A673 (cell line): ENCODE measurements at regions not wholly inside any gene's neighbourhood (a gene's known extent, or its start where the extent isn't known, plus 50 kb on each side); places are given as distances from the start of the nearest gene placed in this dataset.

Experiments
- BruUV-seq: library from RNA; stranded (reverse); fragments of 400-500 nt; replicated peaks from 2 replicates; lab custom pipeline; 2021; lab: Mats Ljungman, UMichigan
- CTCF ChIA-PET: fragments of 300-600 bp; sonication (Branson Sonifier 250); formaldehyde crosslinking; loops from one replicate; lab custom pipeline; 2022; ENCODE audit warnings: antibody characterized with exemption; lab: Charles Lee
- POLR2A ChIA-PET: fragments of 300-600 bp; sonication (Branson Sonifier 250); formaldehyde crosslinking; loops from one replicate; lab custom pipeline; 2022; ENCODE audit warnings: antibody characterized with exemption; ENCODE audit not compliant: low non-redundant PET; lab: Charles Lee
- DNase-seq: peaks from one replicate; pipeline ENCODE4 v3.0.0-alpha.2; 2015; ENCODE audit warnings: low spot score
- H3K27ac ChIP-seq: fragments of 200-600 bp; sonication (generic); 2 replicates; pipeline ENCODE4 v1.5.1; 2016; ENCODE audit warnings: mixed run types, low read depth, mild to moderate bottlenecking, mixed read lengths, antibody characterized with exemption, low read length; ENCODE audit not compliant: poor library complexity, severe bottlenecking
- H3K27me3 ChIP-seq: fragments of 200-600 bp; sonication (generic); replicated peaks from 2 replicates; pipeline ENCODE4 v1.6.1; 2017; ENCODE audit warnings: mixed run types, low read depth, mild to moderate bottlenecking, mixed read lengths, antibody characterized with exemption, low read length; ENCODE audit not compliant: insufficient read depth, poor library complexity
- H3K36me3 ChIP-seq: fragments of 200-600 bp; sonication (generic); 2 replicates; pipeline ENCODE4 v1.6.1; 2016; ENCODE audit warnings: mixed run types, mild to moderate bottlenecking, mixed read lengths, antibody characterized with exemption, low read length; ENCODE audit not compliant: insufficient read depth, poor library complexity, severe bottlenecking
- H3K4me1 ChIP-seq: fragments of 200-600 bp; sonication (generic); 2 replicates; pipeline ENCODE4 v1.6.1; 2017; ENCODE audit warnings: mixed run types, mild to moderate bottlenecking, mixed read lengths, antibody characterized with exemption, low read length; ENCODE audit not compliant: insufficient read depth, poor library complexity, severe bottlenecking
- H3K4me3 ChIP-seq: fragments of 200-600 bp; sonication (generic); 2 replicates; pipeline ENCODE4 v1.5.1; 2016; ENCODE audit warnings: low read depth, mixed run types, mild to moderate bottlenecking, mixed read lengths, low read length; ENCODE audit not compliant: poor library complexity, severe bottlenecking
- H3K9me3 ChIP-seq: fragments of 200-600 bp; sonication (generic); 2 replicates; pipeline ENCODE4 v1.6.1; 2016; ENCODE audit warnings: mixed run types, low read depth, mild to moderate bottlenecking, mixed read lengths, antibody characterized with exemption, low read length; ENCODE audit not compliant: poor library complexity, severe bottlenecking
- EZH2 ChIP-seq: fragments of 200-600 bp; sonication (generic); IDR thresholded peaks from 2 replicates; pipeline ENCODE4 v1.6.1; 2017; ENCODE audit warnings: borderline replicate concordance, low read depth, mild to moderate bottlenecking, mixed read lengths, antibody characterized with exemption, low read length; ENCODE audit not compliant: poor library complexity, severe bottlenecking
- intact Hi-C: fragments of 100-400 bp; cut with micrococcal nuclease; formaldehyde crosslinking; loops from one replicate; pipeline ENCODE4 v1.10.0; 2022; ENCODE audit not compliant: unreplicated experiment
- TF ChIP-seq, protein P1 (sequence below): fragments of 300-800, 200-600 bp; sonication (generic); conservative IDR thresholded peaks from 2 replicates; pipeline ENCODE4 v1.5.1; 2017; ENCODE audit warnings: low read depth, mild to moderate bottlenecking, antibody characterized with exemption, low read length, moderate library complexity, mixed read lengths

DNA sequence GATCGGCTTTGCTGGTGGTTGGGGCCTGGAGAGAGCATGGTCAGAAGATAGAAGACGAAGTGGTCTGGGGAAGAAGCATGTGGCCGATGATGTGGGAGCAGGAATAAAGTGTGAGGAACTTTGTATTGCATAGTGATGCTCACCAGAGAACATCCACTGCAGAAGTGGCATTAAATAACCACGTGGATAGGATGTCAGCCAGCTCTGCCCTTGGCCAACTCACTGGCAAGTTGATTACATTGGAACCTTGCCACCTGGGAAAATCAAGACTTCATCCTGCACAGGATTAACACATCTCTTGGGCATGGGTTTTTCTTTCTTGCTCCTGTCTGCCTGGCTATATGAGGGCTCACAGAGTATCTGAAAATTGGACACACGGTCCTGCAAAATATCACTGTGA, 217.4 kb downstream of the DMRT2 start:
- intact Hi-C loops, result no loop called here
- no TSS peak for BruUV-seq
- DNase-seq, result no peak
- no peaks in the 10 kb centered on the region for H3K4me1 ChIP-seq
- H3K4me3 ChIP-seq, result no peak overlapping the region
- ChIA-PET POLR2A (interaction anchor here (0.6 kb wide), 1 partner anchor 1818 kb away, joined by 6 read pairs; no protein-coding TSS in a partner anchor), CTCF (no interaction called here)
- no peak for TF ChIP-seq EZH2
- TF ChIP-seq, protein P1, sequence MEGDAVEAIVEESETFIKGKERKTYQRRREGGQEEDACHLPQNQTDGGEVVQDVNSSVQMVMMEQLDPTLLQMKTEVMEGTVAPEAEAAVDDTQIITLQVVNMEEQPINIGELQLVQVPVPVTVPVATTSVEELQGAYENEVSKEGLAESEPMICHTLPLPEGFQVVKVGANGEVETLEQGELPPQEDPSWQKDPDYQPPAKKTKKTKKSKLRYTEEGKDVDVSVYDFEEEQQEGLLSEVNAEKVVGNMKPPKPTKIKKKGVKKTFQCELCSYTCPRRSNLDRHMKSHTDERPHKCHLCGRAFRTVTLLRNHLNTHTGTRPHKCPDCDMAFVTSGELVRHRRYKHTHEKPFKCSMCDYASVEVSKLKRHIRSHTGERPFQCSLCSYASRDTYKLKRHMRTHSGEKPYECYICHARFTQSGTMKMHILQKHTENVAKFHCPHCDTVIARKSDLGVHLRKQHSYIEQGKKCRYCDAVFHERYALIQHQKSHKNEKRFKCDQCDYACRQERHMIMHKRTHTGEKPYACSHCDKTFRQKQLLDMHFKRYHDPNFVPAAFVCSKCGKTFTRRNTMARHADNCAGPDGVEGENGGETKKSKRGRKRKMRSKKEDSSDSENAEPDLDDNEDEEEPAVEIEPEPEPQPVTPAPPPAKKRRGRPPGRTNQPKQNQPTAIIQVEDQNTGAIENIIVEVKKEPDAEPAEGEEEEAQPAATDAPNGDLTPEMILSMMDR, result no peak
- no peaks in the 10 kb centered on the region for H3K27me3 ChIP-seq
- no peak overlapping the region for H3K27ac ChIP-seq
- H3K9me3 ChIP-seq, result no peaks in the 10 kb centered on the region
- H3K36me3 ChIP-seq, result no peaks in the 10 kb centered on the region

DNA sequence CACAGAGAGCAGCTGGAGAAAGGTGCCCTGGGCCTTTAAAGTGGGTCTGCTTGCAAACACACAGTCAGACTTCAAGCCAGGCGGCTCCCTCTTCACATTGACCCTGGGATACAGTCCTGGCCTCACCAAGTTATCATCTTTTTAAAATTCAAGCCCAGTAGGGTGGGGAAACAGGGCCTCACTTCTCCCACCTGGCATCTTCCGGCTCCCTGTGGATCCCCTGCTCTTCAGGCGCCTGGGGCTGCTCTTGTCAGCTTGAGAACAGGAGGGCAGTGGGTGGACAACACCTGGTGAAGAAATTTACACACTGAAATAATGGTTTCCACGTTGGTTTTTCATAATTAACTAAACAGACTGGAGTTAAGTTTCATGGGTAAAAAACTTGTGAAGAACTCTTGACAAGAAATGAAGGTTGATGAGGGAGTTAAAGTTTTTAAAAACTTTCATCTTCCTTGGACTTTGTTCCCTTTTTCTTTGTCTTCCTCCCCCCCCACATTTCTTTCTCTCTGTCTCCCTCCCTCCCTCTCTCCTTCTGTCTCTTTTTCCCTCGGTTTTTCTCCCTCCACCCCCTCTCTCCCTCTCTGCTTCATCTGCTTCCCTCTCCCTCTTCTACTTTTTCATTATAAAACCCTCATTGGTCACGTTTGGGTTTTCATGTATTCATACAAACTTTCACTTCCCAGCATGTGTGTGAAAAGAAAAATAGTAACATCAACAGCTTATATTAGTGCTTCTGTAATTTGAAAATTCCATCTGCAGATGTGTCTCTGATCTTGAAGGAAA, 219.6 kb downstream of the DMRT2 start:
- no peak for TF ChIP-seq EZH2
- TF ChIP-seq, protein P1, result no peak
- no peak overlapping the region for H3K27ac ChIP-seq
- H3K4me1 ChIP-seq, result no peaks in the 10 kb centered on the region
- no TSS peak for BruUV-seq
- ChIA-PET CTCF (no interaction called here), POLR2A (no interaction called here)
- intact Hi-C loops, result no loop called here
- H3K36me3 ChIP-seq, result no peaks in the 10 kb centered on the region
- no peak for DNase-seq
- no peaks in the 10 kb centered on the region for H3K27me3 ChIP-seq
- no peak overlapping the region for H3K4me3 ChIP-seq
- no peaks in the 10 kb centered on the region for H3K9me3 ChIP-seq

DNA sequence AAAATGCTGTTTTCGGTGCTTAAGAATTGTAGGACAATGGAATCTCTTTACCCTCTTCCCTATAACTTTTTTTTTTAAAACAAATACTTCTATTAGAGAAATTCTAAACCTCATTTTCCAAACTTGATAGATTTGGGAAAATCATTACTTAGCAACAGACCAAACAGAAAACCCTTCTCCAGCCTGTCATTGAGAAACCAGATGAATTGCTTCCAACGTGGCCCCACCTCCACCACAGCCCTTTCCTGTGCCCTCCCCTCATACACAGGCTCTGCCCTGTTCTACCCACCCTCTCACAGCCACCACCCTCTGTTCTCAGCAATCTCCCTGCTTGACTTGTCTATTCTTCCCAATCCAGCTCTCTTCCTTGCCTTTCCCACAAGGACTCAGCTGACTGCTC, 221.2 kb downstream of the DMRT2 start:
- intact Hi-C loops, result no loop called here

More for the DNA sequence above, 221.2 kb downstream of the DMRT2 start:
- TF ChIP-seq EZH2, result no peak
- TF ChIP-seq, protein P1, result no peak
- Histone ChIP-seq H3K9me3 (no peaks in the 10 kb centered on the region), H3K4me3 (no peak overlapping the region), H3K4me1 (no peaks in the 10 kb centered on the region), H3K27ac (no peak overlapping the region), H3K36me3 (no peaks in the 10 kb centered on the region), H3K27me3 (no peaks in the 10 kb centered on the region)
- DNase-seq, result no peak
- ChIA-PET CTCF (no interaction called here), POLR2A (no interaction called here)
- BruUV-seq, result no TSS peak
